Skin epidermis (tissue), 12 donors: ENCODE measurements at regions not wholly inside any gene's neighbourhood (a gene's known extent, or its start where the extent isn't known, plus 50 kb on each side); places are given as distances from the start of the nearest gene placed in this dataset.
"Not testable (repeated sequence)": the region's sequence is repeated elsewhere in the genome, so short reads cannot be mapped to it uniquely, and the experiment has no call there.

Source experiments
- H3K27ac ChIP-seq, 21 experiments: fragments of 200-600 bp; sonication (generic) in 11 of 21; one replicate each; pipeline ENCODE4 v1.5.0; 2020; ENCODE audit warnings: mild to moderate bottlenecking in 3 of 21, inconsistent platforms in 2 of 21, moderate library complexity in 2 of 21
- H3K4me3 ChIP-seq, 7 experiments: fragments of 200-600 bp; sonication (generic) in 2 of 7; one replicate each; pipeline ENCODE4 v1.5.0; 2020; ENCODE audit warnings: inconsistent platforms in 2 of 7, mild to moderate bottlenecking in 2 of 7, moderate library complexity in 1 of 7

DNA sequence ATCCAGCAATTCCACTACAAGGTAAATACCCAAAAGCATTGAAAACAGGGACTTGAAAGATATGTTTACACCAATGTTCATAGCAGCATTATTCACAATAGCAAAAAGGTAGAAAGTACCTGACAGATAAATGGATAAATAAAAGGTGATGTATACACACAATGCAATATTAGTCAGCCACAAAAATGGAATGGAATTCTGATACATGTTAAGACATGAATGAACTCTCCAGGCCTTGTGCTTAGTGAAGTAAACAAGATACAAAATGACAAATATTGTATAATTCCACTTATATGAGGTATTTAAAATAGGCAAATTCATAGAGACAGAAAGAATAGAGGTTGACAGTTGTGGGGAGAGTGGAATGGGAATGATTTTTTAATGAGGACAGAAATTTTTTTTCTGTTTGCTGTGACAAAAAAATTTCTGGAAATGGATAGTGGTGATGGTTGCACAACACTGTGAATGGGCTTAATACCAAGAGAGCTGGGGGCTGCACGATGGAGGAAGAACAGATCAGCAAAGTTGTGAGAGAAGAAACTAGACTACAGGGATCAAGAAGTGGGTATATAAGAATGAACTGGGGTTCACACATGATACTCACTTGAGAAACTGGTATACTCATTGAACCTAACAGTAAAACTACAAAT lies 137.2 kb downstream of the MZT1 start:
- Histone ChIP-seq H3K4me3 (no peak overlapping the region), H3K27ac (no peak overlapping the region)

DNA sequence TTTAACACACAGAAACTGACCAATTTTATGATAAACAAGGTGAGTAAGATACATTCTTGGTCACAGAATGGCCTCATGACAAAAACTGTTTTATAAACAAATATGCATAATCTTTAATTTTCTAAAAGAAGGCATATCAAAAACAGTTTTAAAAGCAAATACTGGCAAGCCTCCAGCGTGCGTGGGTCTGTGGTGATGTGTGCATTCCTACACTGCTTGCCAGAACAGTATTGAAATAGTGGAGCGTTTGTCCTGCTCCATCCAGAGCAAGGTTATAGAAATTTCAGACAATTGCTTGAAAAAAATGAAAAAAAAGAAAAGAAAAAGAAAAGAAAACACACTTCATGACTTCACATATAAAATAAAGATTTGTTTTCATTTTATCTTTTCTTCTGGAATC lies 140.9 kb downstream of the MZT1 start:
- H3K27ac ChIP-seq, result no peak overlapping the region
- H3K4me3 ChIP-seq, result no peak overlapping the region

DNA sequence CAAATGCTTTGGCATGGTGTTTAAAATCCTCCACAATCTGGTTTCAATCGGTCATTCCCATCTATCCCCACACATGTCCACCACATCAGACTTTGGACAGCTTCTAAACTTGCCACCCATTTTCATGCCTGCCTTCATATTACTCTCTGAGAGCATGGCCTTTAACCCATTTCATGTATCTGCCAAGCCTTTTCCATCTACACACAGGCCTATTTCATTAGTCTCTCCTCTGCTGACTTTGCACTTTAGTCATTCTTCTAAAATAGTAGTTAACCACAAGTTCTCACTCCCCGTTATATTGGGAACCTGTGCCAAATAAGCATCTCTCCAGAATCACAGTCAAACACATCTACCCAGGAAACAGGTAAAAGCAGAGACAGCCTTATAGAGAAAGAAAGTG lies 142.2 kb downstream of the MZT1 start:
- Histone ChIP-seq H3K4me3 (no peak overlapping the region), H3K27ac (no peak overlapping the region)

DNA sequence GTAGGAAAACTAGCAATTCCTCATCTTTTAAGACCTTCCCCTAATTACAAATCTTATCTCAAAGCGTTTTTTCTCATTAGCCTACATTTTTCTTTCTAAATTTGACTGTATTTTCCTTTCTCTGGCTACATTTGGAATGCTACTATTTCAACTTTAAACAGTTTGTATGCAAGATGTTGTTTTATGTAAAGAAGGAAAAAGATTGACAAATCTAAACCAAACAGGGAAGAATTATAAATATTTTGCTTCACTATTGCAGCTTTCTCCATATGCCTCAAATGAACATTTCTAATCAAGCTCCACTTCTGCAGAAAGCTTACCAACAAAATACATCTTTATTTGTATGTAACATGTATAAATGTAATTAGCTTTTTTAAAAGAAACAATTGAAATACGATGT lies 156.2 kb downstream of the MZT1 start:
- no peak overlapping the region for H3K27ac ChIP-seq
- no peak overlapping the region for H3K4me3 ChIP-seq

DNA sequence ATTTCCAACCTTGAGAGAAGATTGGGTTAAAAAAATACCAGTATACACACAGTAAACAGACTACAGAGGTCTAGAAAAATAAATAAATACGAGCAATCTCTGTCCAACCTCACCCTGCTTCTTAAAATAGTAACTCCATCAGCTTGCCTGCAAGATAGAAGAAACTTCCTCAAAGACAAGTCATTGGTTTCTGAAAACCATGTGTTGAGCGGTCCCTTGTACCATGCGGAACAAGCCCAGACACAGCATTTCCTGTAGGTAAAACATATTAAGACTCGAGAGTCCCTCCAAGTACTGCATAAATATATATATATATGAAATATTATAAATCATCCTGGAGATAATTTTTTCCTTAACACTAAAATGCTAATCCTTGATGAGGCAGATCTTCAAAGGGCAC lies 157.4 kb downstream of the MZT1 start:
- Histone ChIP-seq H3K4me3 (no peak overlapping the region), H3K27ac (no peak overlapping the region)

DNA sequence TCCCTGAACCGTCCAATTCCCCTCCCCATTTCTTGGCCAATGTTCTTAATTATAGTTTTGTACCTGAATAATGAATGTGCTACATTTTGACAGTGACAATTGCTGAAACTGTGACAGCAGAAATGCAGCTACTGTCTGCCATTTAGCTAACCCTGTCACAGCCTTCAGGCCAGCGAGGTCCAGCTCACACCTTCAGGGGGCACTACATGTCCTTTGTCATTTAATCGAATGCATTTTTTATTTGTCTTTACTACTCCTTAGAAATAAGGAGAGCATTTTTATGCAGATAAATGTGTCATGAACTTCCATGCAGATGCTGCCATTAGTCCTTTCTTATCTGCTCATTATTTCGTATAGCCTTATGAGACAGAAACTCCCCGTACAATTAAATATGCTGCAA lies 159.9 kb downstream of the MZT1 start:
- H3K27ac ChIP-seq, result no peak overlapping the region
- no peak overlapping the region for H3K4me3 ChIP-seq

DNA sequence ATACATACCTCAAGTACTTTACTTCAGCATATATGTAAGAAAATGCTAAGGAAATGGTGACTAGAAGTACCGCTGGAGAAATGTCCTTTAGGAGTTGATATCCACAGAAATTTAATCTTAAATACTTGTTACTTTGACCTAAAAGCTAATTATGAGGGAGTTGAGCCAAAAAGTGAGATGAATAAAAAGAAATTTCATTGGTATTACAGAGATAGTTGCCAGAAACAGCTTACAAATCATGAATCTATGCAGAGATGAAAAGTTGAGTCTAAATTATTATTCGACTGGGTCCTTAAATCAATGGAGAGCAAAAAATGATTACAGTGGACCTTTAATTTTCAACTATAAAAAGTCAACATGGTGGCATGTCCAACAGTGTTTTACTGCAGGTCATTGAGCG lies 160.9 kb downstream of the MZT1 start:
- no peak overlapping the region for H3K4me3 ChIP-seq
- H3K27ac ChIP-seq, result no peak overlapping the region

DNA sequence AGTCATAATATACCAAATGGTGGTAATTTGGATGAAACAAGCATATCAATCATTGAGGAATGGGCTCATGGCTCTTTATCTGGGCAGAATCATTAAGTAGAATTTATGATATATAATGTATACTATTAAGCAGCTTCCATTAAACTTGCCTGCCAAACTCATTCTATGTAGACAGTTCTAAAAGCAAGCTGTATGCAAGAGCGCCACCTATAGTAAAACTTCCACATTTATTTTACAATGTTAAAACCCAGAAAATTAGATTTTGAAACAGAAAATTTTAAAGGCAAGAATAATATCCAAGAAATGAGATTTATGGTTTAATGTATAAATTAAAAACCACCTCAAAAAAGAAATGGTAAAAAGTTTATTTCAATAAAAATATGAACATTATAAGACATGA lies 161.5 kb downstream of the MZT1 start:
- Histone ChIP-seq H3K4me3 (no peak overlapping the region), H3K27ac (no peak overlapping the region)

DNA sequence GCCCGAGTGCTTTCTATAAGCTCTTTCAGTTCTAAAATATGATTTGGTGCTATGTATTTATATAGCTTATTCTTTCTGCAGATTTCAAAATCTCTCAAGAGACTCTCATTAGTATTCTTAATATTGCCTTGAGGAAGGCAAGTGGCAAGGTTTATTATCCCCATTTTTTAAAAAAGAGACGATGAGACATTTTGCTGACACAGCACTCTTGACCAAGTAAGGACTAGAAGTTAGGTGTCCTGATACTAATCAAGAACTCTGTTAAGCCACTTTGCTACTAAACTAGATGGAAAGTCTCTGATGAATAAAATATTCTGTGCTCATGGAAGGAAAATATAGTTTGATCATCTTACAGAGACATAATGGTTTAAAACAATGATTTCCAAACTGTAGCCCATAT lies 164.7 kb downstream of the MZT1 start:
- no peak overlapping the region for H3K27ac ChIP-seq
- no peak overlapping the region for H3K4me3 ChIP-seq

DNA sequence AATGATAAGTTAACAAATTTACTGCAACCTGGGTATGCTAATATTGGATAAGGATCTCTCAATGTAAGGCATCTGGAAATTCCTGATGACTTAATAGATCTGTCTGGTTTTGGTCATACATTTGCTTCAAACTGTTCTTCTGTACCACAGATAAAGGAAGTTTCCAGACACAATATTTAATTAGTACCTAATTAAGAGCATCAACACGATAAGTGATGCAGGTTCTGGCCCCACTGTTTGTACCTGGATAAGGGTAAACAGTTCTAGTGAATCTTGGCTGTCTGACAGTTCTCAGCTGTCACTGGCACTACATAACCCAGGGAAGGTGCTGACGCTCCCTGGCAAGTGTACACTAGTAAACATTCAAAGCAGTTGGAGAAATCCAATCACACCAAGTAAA lies 165.6 kb downstream of the MZT1 start:
- Histone ChIP-seq H3K4me3 (no peak overlapping the region), H3K27ac (no peak overlapping the region)

DNA sequence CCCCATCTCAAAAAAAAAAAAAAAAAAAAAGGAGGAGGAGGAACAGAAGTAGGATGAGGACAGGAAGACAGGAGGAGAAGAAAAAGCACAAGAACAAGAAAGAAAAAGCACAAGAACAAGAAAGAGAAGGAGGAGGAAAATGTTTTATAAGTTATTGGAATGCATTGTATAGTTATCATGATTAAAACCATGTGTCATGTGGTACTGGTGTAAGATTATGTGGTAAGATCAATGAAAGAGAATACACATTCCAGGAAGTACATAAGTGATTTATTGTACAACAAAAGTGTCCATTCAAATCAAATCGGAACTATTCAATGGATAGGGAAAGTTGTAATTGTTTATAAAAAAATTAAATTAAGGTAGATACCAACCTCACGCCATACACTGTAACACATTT lies 167.7 kb downstream of the MZT1 start:
- Histone ChIP-seq H3K27ac (no peak overlapping the region), H3K4me3 (no peak overlapping the region)

DNA sequence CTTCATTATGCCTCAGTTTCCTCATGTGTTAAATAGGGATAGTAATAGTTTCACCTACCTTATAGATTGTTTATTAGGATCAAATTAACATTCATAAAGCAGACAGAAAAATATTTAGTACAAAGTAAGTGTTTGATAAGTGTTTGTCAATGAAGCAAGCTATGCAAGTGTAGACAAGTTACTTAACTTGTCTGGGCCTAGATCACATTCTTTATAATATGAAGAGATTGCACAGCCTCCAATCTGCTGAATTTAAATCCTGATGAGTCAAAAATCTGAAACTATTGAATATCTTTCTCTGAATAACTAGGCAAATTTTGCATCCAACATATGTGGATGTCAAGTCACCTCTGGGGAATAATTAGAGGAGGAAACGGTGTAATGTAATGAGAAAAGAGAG lies 170.5 kb downstream of the MZT1 start:
- H3K27ac ChIP-seq, result no peak overlapping the region
- no peak overlapping the region for H3K4me3 ChIP-seq

DNA sequence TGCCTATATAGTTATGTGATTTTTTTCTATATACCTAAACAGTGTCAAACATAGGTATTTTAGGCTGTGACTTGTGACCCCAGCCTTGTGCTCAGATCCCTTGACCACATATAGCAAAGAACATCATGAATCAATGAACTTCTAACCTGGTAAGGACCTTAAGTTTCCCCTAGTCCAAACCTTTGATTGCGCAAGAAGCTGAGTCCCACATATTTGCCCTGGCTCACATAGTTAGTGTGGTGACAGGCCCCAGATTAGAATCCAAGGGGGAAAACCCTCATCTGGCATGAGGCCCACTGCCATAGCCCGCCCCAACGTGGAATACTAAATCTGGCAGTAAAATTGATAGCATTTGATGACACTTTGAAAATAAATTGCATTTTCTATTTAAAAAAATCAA lies 171.8 kb downstream of the MZT1 start:
- Histone ChIP-seq H3K4me3 (no peak overlapping the region), H3K27ac (no peak overlapping the region)

DNA sequence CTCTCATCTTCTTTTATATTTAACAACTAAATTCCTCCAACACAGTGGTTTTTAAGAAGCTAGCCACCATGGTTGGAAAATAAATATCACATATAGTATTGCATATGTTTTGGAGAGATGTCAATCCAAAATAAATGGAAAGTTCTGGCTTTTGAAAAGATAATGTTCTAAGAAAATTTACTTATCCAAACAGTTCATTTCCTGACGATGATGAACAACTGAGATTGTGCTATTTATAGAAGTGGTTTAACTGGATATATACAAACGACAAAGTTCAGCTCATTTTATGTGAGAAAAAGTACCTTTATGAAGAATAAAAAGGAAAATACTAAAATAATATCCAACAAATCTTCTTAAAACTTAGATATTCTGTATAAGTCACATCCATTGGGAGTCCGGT lies 174.7 kb downstream of the MZT1 start:
- H3K27ac ChIP-seq, result no peak overlapping the region
- no peak overlapping the region for H3K4me3 ChIP-seq

DNA sequence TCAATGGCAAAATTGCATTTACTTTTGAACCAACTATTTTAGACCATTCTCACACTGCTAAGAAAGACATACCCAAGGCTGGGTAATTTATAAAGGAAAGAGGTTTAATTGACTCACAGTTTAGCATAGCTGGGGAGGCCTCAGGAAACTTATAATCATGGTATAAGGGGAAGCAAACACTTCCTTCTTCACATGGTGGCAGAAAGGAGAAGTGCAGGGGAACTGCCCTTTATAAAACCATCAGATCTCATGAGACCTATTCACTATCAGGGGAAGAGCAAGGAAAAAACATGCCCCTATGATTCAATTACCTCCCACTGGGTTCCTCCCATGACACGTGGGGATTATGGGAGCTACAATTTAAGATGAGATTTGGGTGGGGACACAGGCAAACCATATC lies 181.5 kb downstream of the MZT1 start:
- not testable (repeated sequence) for H3K4me3 ChIP-seq

DNA sequence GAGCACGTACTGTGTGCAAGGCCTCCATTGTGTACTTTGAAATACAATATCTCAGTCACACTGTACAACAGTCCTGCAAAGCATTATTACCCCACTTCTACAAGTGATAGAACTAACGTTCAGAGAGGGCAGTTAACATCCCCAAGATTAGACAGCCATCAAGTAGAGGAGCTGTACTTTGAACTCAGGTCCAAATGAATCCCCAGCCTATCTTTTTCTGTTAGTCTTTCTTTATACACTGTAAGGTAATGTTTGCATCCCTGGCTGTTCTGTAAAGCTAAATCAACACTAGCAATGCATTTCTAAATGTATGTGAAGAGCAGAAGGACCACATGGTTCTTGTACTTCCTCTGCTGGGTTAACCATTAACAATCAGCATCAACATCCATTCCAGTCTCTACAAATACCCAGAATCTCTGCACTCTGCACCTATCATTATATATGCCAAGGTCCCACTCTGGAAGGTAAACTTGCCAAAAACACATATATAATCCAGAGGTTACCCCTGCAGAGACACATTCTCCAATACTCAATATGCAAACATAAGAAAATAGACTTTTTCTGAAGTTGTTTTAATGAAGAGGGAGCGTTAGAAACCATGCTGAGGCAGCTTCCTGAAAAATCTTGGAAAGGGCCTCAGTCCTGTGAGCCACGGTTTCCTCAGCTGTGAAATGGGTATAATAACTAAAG lies 182.3 kb downstream of the MZT1 start:
- H3K27ac ChIP-seq, result no peak overlapping the region
- no peak overlapping the region for H3K4me3 ChIP-seq

More for the DNA sequence above, 181.5 kb downstream of the MZT1 start:
- not testable (repeated sequence) for H3K27ac ChIP-seq

DNA sequence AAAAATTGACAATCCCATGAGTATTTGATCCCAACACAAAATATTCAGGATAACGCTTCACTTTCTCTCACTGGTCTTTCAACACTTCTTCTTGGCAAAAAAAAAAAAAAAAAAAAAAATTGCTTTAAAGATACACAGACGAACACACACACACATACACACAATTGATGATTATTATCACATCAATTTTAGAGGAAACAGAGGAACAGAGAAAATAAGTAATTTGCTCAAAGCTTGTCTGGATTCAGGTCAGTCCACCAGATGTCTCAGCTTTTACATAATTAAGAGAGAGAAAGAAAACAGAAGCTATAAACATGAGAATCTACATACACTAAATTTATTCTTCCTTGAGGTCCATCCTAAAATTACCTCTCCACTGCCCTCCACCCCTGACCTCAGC lies 183.4 kb downstream of the MZT1 start:
- no peak overlapping the region for H3K27ac ChIP-seq
- H3K4me3 ChIP-seq, result no peak overlapping the region

DNA sequence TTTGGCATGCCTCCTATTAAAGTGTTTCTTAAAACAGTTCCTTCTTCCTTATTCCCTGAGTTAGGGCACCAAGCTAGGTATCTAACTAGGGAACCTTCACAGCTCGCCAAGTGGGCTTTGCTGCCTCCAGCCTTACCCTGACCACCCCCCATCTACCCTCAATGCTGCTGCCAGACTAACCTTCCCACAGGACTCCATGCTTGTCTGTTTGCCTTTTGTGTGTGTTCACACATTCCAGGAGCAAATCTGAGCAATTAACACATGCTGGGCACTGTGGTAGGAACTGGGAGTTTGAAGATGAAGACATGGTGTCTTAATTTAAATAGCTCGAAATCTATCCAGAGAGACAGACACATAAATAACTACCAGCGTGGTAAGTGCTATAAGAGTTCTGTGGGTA lies 185.2 kb downstream of the MZT1 start:
- Histone ChIP-seq H3K27ac (no peak overlapping the region), H3K4me3 (no peak overlapping the region)

DNA sequence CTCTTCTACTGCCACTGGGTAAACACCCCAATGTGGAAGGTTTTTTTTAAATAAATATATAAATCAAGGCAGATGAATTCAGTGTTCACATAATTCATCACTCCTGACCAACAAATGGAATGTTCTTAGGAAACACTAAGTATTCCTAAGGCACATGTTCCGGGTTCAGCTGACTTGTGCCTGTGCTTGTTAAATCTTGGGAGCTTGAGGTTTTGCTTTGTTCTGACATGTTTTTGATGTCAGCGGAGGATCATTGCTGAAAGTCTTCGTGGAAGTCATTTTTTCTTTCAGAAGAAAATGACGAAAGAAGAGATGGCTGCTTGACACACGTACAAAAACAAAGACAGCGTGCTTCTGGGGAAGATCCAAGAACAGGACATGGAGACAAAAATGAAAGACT lies 185.8 kb downstream of the MZT1 start:
- Histone ChIP-seq H3K27ac (no peak overlapping the region), H3K4me3 (no peak overlapping the region)

DNA sequence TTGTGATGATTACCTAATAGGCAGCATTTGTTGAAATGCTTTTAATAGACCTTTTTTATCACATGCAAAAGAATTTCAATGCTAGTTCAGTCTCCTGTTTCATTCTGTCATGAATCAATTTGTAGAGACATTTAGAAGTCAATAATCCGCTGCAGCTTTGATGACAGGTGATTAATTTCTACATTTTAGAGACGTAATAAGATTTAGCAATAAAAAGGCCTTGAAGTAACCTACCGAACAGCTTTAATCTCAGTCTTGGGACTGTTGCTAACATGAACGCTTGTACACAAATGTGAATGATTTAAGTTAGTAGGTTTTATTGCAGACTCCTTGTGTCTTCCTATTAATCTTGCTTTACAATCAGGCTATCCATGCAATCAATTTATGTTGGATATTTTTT lies 186.5 kb downstream of the MZT1 start:
- Histone ChIP-seq H3K4me3 (no peak overlapping the region), H3K27ac (no peak overlapping the region)

DNA sequence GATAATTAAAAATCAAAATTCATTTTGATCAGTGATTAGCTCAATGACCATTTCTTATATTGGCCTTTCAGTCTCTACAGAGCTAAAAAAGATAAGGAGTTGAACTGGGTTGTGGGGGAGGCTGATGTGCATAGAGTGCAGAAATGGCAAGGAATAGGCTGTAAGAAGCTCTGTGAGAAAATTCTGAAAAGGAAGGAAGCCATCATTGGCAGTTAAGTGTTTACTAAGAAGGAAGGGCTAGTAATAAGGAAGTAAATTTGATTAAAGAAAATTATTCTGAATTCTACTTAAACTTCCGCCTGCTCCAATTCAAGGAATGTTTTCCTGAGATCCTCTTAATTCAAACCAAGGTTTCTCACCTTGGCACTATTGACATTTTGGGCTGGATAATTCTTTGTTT lies 187.5 kb downstream of the MZT1 start:
- no peak overlapping the region for H3K27ac ChIP-seq
- H3K4me3 ChIP-seq, result no peak overlapping the region

DNA sequence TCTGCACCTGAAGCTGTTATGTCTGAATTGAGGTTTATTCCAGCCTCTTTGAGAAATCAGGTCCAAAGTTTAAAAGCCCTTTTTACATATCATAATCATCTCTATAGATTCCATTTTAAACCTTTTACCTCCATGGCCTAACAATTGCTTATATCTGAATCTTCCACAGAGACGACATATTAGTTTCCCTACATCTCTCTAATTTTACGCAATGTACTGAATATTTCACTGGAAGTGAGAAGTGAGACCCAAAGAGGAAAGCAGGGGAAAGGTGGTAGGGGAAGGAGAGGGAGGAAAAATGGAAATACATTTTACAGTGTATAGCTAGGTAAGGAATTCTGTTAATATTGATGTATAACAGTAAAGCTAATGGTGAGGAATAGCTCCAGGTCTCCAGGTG lies 189.6 kb downstream of the MZT1 start:
- H3K27ac ChIP-seq, result no peak overlapping the region
- no peak overlapping the region for H3K4me3 ChIP-seq
